HG03442 (cell line): ENCODE measurements at regions not wholly inside any gene's neighbourhood (a gene's known extent, or its start where the extent isn't known, plus 50 kb on each side); places are given as distances from the start of the nearest gene placed in this dataset.

Experiments
- ATAC-seq: cut with Tn5 transposase; IDR thresholded peaks from one replicate; pipeline ENCODE4 v1.9.1; 2021; ENCODE audit warnings: mild to moderate bottlenecking, moderate library complexity; ENCODE audit not compliant: unreplicated experiment

GRCh38 chr10:108471420-108471819 lies 1306.9 kb upstream of the SORCS1 start:
- no peak for ATAC-seq

DNA sequence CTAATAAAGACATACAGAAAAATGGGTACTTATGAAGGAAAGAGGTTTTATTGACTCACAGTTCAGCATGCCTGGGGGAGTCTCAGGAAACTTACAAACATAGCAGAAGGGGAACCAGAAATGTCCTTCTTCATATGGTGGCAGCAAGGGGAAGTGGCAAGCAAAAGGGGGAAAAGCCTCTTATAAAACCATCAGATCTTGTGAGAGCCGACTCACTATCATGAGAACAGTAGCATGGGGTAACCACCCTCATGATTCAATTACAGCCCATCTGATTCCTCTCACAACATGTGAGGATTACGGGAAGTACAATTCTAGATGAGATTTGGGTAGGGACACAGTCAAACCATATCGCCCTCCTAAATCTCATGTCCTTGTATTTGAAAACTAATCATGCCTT lies 1305.4 kb upstream of the SORCS1 start:
- no peak for ATAC-seq

DNA sequence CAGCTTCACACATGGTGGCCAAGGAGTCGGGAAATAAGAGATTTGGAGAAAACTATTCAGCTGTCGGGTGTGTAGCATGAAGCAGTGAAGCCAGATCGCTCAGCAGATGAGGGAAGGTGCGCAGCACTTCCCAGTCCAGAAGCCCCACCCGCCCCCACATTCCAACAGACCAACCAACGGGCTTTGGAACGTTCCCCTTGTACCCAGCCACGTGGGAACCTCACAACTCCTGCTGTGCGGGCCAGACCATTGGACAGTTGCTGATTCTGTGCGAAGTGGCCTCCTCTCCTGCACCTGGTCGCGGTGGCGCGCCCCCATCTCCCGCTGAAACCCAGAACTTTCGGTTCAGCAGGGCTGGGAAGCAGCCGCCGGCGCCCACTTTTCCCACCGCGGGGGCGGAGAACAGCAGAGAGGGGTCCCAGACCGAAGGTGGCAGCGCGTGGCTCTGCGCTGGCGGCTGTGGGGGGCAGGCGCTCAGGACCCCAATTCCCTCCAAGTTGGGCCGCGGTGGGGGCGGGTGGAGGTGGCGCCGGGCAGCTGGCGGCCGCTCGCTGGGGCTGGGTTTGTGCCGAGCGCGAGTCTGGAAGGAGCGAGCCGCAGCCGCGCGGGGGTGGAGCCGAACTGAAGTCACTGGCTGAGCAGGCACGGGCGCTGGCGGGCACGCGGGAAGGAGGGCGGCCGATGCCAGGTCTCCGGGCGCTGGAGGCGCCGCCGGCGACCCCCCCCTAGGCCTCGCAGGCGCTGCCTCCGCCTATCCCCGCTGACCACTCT lies 1301.5 kb upstream of the SORCS1 start:
- no peak for ATAC-seq

DNA sequence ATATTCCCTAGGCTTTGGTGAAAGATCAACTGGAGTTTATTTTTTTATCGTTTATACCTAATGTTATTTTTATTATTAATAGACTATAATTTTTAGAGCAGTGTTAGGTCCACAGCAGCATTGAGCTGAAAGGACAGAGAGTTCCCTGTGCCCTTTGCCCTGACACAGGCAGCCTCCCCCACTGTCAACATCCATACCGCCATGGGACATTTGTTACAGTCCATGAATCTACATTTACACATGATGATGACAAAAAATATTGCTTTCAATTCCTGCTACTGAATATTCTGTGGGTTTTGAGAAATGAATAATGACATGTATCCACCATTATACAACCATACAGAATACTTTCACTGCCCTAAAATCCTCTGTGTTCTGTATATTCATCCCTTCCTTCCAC lies 1297.5 kb upstream of the SORCS1 start:
- ATAC-seq, result no peak

DNA sequence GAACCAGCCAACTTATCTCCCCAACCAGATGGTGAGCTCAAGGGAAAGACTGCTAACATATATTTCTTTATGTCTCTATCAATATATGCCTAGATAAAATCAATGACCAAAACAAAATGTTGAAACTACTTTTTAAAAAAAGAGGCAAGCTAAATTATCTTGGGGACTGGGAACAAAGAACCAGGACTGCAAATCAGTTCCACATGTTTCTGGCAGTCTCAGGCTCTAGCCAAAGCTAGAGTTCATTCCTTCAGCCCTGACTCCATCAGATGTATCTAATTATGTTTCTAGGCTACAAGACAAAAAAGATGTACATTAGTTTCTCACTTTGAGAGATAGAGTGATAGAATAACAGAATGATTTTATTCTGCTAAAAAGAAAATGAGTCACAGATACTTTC lies 1290.3 kb upstream of the SORCS1 start:
- no peak for ATAC-seq

DNA sequence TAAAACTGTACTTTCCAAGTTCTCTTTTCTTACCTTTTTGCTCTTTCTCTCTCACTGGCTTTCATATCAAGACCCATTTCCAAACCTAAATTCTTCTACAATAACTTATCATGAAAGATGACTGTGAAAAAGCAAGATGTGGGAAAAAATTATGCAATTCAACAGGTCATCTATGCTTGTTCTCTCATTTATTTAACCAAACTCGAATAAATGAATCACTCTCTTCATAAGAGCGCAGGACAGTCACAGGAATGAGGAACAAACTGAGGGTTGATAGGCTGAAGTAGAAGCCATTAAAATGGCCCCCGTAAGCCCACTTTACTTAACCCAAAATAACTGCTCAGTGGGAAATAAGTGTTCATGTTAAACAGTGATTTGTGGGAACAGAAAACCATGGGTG lies 1289.7 kb upstream of the SORCS1 start:
- no peak for ATAC-seq

GRCh38 chr10:108453166-108453565 lies 1288.7 kb upstream of the SORCS1 start:
- ATAC-seq, result no peak

DNA sequence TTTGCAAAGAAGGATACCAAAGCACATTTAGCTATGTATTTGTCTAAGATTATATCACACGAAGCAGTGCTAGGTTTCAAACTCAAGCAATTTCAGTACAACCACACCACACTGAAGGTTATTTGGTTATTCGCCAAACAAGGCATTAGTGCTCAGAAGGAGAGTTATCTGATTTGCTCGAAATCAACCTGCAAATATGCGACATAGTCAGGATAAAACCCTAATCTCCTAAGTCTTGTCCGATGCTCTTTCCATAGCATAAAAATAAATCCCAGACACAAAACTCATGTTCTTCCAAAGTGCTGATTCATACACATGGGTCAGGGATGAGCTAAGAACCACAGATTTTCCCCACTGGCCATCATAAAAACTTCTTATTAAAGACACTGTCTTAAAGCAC lies 1288.0 kb upstream of the SORCS1 start:
- ATAC-seq, result no peak

DNA sequence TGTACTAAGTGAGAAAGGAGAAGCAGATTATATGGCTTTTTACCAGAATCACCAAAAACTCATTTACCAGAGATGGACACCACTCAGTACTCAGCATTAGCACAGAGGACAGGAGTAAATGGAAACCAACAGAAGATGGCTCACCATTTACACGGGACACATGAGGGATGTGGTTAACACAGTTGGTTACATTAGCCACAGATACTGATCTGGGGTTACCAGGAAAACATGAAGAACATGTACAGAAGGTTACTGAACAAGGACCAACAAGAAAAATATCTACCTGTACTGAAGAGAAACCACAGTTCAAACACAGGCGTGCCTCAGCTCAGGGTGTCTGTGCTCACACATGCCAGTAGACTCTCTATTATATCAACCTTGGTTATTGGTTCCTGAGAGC lies 1285.8 kb upstream of the SORCS1 start:
- no peak for ATAC-seq

DNA sequence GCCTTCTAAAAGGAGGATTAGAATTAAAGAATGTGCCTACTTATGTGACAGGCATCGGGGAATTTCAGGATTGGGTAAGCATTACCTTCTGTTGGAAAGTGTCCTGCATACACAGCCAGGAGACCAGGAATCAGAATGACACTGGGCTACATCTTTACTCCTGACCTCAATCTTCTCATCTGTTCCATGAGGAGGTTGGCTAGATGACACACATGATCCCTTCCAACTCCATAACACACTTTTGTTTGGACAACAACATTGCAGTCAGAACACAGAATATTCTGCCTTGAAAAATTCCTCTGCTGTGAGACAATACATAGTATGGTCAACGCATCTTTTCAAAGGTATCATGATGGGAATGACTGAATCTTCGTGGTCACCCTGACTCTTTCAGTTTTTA lies 1281.2 kb upstream of the SORCS1 start:
- ATAC-seq, result no peak

DNA sequence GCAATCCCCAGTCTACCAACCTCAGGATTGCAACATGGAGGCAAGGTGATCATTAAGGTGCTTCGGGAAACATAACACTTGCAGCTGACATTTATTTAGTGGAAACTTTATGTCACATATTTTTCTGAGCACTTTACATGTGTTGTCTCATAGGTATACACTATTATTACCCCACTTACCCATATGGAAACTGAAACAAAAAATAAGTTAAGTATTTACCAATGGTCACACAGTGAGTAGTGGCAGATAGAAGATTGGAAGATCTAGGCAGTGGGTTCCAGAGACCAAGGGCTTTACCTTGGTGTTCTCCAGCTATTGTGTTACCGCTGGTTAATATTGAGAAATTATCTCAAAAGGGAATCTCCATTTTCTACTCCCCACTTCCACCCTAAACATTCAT lies 1279.1 kb upstream of the SORCS1 start:
- ATAC-seq, result no peak

DNA sequence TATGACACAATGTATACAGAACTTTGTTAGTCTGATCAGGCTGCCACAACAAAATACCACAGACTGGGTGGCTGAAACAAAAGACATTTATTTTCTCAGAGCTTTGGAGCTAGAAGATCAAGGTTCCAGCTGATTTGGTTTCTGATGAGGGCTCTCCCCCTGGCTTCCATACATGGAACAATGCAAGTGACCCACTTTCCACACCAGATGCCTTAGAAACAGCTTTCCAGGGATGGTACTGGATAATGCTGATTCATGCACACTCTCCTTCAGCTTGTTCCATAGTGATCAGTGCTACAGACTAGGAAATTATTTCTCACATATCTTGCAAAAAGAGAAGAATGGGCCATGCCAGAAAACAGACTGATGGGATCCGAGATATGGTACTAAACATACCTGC lies 1274.9 kb upstream of the SORCS1 start:
- ATAC-seq, result no peak

DNA sequence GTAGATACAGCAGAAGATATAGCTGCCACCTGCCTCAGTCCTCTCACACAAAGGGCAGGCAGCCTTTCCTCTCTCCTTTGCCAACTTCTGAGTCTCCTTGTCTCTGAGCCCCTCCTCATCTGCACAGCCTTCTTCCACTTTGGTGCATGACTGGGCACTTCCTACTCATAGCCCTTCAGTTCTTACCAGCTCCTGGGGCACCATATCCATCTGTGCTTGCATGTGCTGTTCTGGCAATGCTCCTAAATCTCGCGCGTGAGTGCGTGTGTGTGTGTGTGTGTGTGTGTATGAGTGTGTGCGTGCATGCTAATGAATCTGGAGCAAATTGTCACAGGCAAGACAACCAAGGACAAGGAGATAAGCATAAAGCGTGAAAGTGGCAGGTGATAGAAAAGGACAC lies 1271.6 kb upstream of the SORCS1 start:
- ATAC-seq, result no peak

- ATAC-seq, result no peak
These were observed 1270.2 kb upstream of the SORCS1 start for GRCh38 chr10:108434559-108435252.

DNA sequence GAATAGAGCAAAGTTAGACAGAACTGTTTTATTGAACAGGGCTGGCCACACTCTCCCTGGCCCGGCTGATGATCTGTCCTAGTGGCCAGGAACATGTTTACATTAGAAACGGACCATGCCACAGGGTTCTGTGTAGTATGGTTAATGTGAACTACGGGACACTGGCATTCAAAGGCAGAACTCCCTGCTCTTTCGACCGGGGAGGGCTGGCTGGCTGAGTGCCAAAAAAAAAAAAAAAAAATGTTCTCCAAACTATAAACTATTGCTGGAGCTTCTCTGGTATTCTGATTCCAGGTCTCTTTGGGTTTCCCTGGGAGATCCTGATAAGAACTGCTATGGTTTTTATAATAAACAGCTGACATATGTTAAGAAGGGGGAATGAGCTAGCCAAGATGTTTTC lies 1262.6 kb upstream of the SORCS1 start:
- no peak for ATAC-seq

GRCh38 chr10:108425283-108425964 lies 1260.9 kb upstream of the SORCS1 start:
- no peak for ATAC-seq

GRCh38 chr10:108424656-108425055 lies 1260.2 kb upstream of the SORCS1 start:
- ATAC-seq, result no peak

GRCh38 chr10:108422286-108422685 lies 1257.8 kb upstream of the SORCS1 start:
- ATAC-seq, result no peak

DNA sequence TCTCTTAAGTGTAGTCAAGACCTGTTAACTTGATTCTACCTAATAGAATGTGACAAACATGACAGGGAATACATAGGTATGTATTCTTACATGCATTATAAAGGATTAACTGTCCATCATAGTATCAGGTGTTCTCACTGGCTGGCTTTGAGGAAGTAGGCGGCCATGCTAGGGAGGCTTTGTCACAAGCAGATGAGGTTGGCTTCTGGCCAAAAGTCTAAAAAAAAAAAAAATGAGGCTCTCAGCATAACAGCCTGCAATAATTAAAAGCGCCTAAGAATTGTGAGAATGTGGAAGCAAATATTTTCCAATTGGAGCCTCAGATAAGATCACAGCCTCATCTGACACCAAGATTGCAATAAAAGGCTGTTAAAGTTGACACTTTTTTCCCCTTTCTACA lies 1256.8 kb upstream of the SORCS1 start:
- ATAC-seq, result no peak

DNA sequence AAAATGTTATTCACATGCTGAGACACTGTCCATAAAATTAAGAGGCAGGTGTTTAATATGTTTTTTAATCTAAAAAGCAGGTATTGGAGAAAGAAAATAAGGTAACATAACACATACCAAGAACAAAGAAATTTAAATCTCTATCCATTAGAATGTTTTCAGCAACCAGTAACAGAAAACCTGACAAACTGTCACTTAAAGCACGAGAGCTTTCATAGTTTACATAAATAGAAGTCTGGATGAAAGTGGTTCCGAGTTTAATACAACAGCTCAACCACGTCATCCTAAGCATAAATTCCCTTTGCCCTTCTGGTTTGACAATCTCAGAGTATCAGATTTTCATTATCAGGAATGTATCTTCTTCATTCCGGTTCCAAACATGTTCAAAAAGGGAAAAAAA lies 1249.4 kb upstream of the SORCS1 start:
- no peak for ATAC-seq

DNA sequence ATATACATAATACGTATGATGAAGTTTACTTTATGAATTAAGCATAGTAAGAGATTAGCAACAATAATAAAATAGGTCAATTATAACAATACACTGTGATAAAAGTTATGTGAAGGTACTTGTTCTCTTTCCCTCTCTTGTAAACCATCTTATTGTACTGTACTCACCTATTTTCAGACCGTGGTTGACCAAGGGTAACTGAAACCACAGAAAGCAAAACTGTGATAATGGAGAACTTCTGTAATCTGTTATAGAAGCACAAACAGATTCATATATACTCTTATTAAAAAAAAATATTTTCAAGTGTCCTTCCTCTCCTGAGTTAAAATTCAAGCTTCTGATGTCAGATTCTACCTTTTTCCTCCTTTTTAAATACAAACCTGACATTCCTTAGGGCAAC lies 1247.8 kb upstream of the SORCS1 start:
- no peak for ATAC-seq

DNA sequence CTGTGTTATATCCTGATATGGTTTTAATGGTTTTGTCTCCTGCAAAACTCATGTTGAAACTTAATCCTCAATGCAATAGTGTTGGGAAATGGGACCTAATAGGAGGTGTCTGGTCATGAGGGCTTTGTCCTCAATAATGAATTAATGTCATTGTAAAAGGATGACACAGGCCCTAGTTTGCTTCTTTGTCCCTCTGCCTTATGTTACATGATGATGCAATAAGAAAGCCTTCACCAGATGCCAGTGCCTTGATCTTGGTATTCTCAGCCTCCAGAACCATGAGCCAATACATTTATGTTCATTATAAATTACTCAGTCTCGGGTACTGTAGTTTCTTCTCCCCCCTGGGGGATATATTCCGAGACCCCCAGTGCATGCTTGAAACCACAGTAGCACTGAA lies 1247.4 kb upstream of the SORCS1 start:
- no peak for ATAC-seq
